ENCODE measurements at regions not wholly inside any gene's neighbourhood (a gene's known extent, or its start where the extent isn't known, plus 50 kb on each side); places are given as distances from the start of the nearest gene placed in this dataset.

DNA sequence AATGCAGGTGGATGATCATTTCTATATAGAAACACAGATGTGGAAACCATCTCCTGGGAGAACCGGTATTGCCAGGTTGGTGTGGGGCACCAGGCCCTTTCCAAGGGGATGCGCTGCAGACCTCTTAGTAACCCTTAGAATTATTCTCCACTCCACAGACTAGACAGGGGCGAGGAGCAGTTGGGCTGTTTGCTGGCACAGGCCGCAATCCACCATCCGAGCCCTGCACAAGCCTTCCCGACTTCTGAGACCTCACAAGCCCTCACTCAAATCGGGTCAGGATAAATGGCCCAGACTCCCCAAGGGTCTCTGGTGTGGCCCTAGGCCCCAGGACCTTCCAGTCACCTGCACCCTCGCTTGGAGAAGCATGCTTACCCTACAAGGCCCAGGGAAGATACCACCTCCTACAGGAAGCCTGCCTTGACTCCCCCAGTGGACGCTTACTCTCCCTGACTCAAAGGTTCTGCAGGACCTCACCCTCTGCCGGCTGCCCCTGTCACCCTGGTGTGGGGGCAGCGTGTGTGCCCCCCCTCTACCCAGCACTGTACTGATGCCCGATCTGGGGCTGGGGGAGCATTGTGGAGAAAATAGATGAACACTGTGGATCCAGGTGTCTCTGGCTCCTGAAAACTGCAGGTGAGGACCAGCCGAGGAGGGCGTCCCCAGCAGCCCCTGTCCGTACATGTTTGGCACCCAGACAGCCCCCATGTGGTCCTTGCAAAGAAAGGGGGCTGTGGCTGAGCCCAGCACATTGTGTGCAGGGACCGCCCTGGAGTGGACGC is 49.8 kb upstream of the ACSF3 start:
- DNase-seq: no peak
